ENCODE measurements at regions not wholly inside any gene's neighbourhood (a gene's known extent, or its start where the extent isn't known, plus 50 kb on each side); places are given as distances from the start of the nearest gene placed in this dataset.

DNA sequence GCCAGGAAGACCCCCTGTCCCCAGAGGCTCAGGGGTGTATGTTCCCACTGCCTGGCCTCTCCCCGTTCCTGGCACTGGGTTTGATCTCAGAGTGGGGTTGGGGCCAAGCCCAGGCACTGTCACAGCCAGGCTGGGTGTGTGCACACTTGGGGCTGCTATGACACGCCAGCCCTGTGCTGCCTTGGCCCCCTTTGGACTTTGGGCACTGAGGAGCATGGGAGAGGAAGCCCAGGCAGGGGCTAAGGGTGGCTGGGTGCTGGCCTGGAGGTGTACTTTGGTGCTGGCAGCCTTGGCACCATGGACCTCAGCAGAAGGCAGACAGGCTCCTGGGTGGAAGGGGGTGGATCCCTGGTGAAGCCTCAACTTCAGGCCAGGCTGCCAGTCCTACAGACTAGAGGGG lies 223.6 kb upstream of the ISL1 start (continued):
- TF ChIP-seq ATF3 (IDR thresholded peaks at IDR 0.05; ENCODE audit: insufficient read depth, low read depth, low read length) (no peak), RXRA (IDR thresholded peaks at IDR 0.05; ENCODE audit: insufficient read depth, low read depth, low read length) (no peak), TCF12 (IDR thresholded peaks at IDR 0.05; ENCODE audit: low read depth, low read length) (no peak), RNF2 (IDR thresholded peaks at IDR 0.05; ENCODE audit: borderline replicate concordance, low read depth, low read length, missing control alignments, poor library complexity, severe bottlenecking) (no peak)

Data from H1 (cell line).